GM19023 (cell line): ENCODE measurements at regions not wholly inside any gene's neighbourhood (a gene's known extent, or its start where the extent isn't known, plus 50 kb on each side); places are given as distances from the start of the nearest gene placed in this dataset.
"Not testable (repeated sequence)": the region's sequence is repeated elsewhere in the genome, so short reads cannot be mapped to it uniquely, and the experiment has no call there.

Source experiments
- ATAC-seq: cut with Tn5 transposase; IDR thresholded peaks from one replicate; pipeline ENCODE4 v1.9.1; 2021; ENCODE audit warnings: mild to moderate bottlenecking, moderate library complexity; ENCODE audit not compliant: unreplicated experiment

- ATAC-seq, result no peak
Observed at GRCh38 chr2:128413718-128414341, 95.2 kb upstream of the HS6ST1 start.

DNA sequence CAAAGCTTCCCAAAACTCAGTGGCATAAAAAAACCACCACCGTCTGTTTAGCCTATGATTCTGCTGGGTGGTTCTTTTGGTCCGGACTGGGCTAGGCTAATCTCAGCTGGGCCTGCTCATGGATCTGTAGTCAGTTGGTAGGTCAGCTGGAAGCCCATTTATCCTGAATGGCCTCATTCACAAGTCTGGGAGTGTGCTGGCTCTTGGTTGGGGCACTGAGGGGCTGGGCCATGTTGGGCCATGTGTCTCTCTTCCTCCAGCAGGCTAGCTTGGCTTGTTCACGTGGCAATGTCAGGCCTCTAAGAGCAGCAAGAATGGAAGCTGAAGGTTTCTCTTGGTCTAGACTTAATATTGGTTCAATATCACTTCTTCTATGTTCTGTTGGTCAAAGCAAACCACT, 95.7 kb upstream of the HS6ST1 start:
- no peak for ATAC-seq

DNA sequence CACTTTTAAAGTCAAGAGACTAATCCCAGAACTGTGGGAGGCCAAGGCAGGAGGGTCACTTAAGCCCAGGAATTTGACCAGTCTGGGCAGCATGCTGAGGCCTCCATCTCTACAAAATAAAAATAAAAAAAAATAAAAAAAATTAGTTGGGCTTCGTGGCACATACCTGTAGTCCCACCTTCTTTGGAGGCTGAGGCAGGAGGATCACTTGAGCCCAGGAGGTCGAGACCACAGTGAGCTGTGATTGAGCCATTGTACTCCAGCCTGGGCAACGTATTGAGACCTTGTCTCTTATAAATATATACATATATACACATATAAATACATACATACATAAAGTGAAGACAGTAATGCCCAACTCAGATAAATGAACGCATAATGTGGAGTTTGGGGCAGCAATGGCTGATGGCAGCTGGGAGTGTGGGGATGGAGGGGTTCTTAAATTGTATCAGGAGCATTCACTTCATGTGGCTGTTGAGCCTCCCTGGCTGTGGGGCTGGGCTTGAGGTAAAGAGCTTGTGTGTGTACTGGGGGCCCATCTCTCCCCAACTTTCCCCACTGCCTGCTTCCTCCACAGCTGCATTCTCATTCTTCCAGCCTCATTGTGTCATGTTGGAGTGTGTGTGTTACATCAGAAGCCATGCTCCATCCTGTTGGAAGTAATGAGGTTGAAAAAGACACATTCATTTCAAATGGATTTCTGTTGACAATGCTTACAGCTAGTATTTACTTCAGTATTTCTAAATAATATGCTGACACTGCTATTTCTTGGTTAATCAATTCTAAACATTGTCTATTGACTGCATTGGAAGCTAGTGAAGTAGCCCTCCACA, 96.5 kb upstream of the HS6ST1 start:
- ATAC-seq, result no peak

GRCh38 chr2:128415779-128416061, 97.1 kb upstream of the HS6ST1 start:
- ATAC-seq, result no peak

DNA sequence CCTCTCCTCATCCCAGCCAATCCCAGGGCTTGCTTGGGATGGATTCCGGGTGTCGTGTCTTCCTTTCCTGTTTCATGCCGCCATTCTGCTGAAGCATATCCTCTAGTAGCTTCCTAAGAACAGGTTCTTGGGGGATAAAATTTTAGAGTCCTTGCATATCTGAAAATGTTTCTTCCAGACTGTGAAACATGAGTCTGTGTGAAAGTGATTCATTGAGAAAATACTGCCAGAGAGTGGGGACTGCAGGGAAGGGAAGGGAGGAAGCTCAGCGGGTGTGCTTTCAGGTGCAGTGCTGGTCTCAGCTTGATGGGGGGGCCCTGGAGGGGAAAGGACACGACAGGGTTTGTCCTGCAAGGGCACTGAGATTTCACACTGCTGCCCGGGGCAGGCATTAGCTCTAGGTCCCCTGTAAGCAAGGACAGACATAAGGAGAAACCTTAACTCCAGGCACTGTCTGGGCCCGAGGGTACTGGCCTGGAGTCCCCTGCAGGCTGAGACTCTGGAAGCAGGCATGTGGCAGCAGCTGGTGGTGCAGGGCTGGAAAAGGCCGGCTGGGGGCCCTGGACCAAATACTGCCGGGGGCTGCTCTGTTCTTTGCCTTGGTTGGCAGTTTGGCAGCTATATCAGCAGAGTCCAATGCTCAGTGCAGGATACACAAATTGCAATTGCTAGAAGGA, 97.6 kb upstream of the HS6ST1 start:
- no peak for ATAC-seq

- ATAC-seq, result no peak
Observed at GRCh38 chr2:128416806-128417205, 98.1 kb upstream of the HS6ST1 start.

- not testable (repeated sequence) for ATAC-seq
Observed at GRCh38 chr2:128417264-128417663, 98.6 kb upstream of the HS6ST1 start.

DNA sequence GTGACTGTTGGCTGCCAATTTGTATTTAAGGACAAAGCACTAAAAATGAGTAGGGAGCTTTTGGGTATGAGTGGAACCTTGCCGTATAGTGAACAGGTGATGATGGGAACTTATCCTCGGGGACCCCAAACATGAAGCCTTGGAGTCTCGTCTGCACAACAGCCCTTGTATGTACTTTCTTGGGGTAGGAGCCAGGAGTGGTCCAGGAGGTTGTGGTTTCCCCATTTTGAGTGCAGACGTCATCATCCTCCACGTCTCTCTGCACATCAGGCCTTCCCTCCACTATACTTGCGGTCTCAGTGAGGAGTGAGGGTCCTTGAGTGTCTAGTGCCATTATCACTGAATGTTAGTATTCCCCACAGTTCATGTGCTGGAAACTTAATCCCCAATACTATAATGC, 101.5 kb upstream of the HS6ST1 start:
- no peak for ATAC-seq

DNA sequence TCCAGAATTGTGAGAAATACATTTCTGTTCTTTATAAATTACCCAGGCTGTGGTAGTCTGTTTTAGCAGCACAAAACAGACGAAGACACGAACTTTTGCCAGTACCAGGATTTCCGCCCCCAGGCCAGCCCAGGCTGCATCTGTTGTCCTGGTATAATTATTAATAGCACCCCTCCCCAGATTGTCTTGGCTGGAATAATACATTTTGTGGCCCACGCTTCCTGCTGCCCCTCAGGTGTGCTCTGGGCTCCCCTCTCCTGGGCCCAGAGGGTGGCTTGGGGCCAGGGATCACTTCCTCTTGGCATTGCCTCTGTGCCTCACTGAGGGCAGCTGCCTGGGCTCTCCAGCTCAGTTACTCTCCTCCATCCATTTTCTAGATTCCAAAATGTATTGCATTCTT, 102.1 kb upstream of the HS6ST1 start:
- no peak for ATAC-seq

- ATAC-seq, result no peak
Observed at GRCh38 chr2:128421286-128421685, 102.6 kb upstream of the HS6ST1 start.

DNA sequence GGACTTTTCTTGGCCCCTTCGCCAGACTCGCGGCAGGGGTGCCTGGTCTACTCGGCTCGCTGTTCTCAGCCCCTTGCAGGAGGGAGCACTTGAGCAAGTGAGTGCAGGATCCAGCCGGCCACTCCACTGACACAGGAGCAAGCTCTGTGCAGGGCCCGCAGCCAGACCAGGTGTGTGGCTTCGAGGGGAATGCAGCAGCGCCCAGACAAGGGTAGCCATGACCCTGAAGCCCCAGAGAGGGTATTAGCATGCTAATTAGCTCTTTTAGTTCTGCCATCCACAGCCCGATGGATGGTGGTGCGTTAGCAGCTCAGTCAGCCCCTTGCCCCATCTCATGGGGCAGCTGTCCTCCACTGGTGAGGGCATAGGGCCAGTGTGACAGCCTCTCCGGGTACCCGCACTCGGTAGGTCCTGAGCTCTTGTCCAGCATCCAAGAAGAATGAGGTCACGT, 103.2 kb upstream of the HS6ST1 start:
- no peak for ATAC-seq

DNA sequence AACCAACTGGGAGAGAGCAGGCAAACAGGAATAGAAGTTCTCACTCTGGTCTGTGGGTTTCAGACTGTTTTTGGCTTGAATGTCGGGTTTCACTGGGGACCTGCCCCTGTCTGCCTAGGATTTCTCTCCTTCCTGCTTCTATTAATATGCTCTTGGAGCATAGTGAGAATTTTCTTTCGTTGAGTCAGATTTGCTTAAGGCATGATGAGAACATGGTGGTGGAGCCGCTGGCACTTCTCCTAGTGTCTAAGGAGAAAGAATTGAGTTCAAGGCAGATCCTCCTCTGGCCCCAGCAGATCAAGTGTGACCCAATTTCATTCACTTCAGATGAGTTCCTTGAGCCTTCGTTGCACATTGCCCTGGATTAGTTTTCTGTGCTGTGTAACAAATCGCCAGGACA, 103.9 kb upstream of the HS6ST1 start:
- ATAC-seq, result no peak

- no peak for ATAC-seq
Observed at GRCh38 chr2:128423788-128424165, 105.1 kb upstream of the HS6ST1 start.

GRCh38 chr2:128424406-128425171, 105.9 kb upstream of the HS6ST1 start:
- ATAC-seq, result no peak

DNA sequence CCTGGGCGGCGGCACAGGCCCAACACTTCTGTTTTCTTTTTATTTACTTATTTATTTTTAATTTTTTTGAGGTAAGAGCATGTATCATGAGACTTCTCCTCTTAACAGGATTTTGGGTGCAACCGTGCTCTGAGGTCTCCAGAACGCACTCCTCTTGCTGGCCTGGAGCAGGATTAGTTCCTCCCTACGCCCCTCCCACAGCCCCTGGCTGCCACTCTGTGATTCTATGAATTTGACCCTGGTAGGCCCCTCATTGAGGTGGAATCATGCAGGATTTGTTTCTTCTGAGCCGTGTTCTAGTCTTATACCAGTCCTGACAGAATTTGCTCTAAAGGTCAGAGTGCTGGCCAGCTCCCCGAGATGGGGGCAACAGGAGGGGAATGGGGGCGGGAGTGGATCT, 106.5 kb upstream of the HS6ST1 start:
- ATAC-seq, result no peak

GRCh38 chr2:128425731-128426620, 107.3 kb upstream of the HS6ST1 start:
- no peak for ATAC-seq

- ATAC-seq, result no peak
Observed at GRCh38 chr2:128427413-128427755, 108.7 kb upstream of the HS6ST1 start.

GRCh38 chr2:128428415-128428814, 109.7 kb upstream of the HS6ST1 start:
- ATAC-seq, result no peak

GRCh38 chr2:128432423-128432822, 113.8 kb upstream of the HS6ST1 start:
- no peak for ATAC-seq

GRCh38 chr2:128433911-128434550, 115.4 kb upstream of the HS6ST1 start:
- ATAC-seq, result no peak
